Loucy (cell line): ENCODE measurements at regions not wholly inside any gene's neighbourhood (a gene's known extent, or its start where the extent isn't known, plus 50 kb on each side); places are given as distances from the start of the nearest gene placed in this dataset.

ENCODE experiments used
- H2AFZ ChIP-seq: fragments of 200-600 bp; sonication (generic); 2 replicates; pipeline ENCODE4 v1.6.0; 2016; ENCODE audit warnings: antibody characterized with exemption, mild to moderate bottlenecking, low read length, moderate library complexity
- H3F3A ChIP-seq: fragments of 200-600 bp; 2 replicates; pipeline ENCODE4 v1.6.0; 2016; ENCODE audit warnings: antibody characterized with exemption, low read depth, mild to moderate bottlenecking
- H3K27me3 ChIP-seq: fragments of 200-600 bp; sonication (generic); 2 replicates; pipeline ENCODE4 v1.6.1; 2014; ENCODE audit warnings: low read length, mild to moderate bottlenecking; ENCODE audit not compliant: insufficient read depth, poor library complexity, severe bottlenecking
- H3K36me3 ChIP-seq: fragments of 200-600 bp; sonication (generic); 2 replicates; pipeline ENCODE4 v1.6.1; 2016; ENCODE audit warnings: low read length; ENCODE audit not compliant: insufficient read depth
- H3K4me1 ChIP-seq: fragments of 200-600 bp; sonication (generic); 2 replicates; pipeline ENCODE4 v1.5.1; 2014; ENCODE audit warnings: low read length, mild to moderate bottlenecking; ENCODE audit not compliant: insufficient read depth, poor library complexity, severe bottlenecking
- H3K4me2 ChIP-seq: fragments of 200-600 bp; sonication (generic); 2 replicates; pipeline ENCODE4 v1.6.0; 2014; ENCODE audit warnings: antibody characterized with exemption, low read length, low read depth, mild to moderate bottlenecking; ENCODE audit not compliant: poor library complexity, severe bottlenecking
- H3K4me3 ChIP-seq: fragments of 200-600 bp; sonication (generic); 2 replicates; pipeline ENCODE4 v1.5.1; 2014; ENCODE audit warnings: low read length, mild to moderate bottlenecking, mixed read lengths; ENCODE audit not compliant: poor library complexity, severe bottlenecking
- H3K79me2 ChIP-seq: fragments of 200-600 bp; sonication (generic); 2 replicates; pipeline ENCODE4 v1.6.1; 2014; ENCODE audit warnings: low read length; ENCODE audit not compliant: insufficient read depth
- H3K9ac ChIP-seq: fragments of 200-600 bp; sonication (generic); 2 replicates; pipeline ENCODE4 v1.6.0; 2014; ENCODE audit warnings: mild to moderate bottlenecking, low read depth, low read length, moderate library complexity; ENCODE audit not compliant: poor library complexity, severe bottlenecking
- H3K9me2 ChIP-seq: fragments of 200-600 bp; sonication (generic); replicated peaks from 2 replicates; pipeline ENCODE4 v1.6.1; 2016; ENCODE audit warnings: low read depth, low read length, mixed read lengths
- H3K9me3 ChIP-seq: fragments of 200-600 bp; sonication (generic); 2 replicates; pipeline ENCODE4 v1.6.1; 2014; ENCODE audit warnings: mild to moderate bottlenecking, antibody characterized with exemption, low read length, low read depth; ENCODE audit not compliant: insufficient read depth
- H4K20me1 ChIP-seq: fragments of 200-600 bp; sonication (generic); 2 replicates; pipeline ENCODE4 v1.6.0; 2014; ENCODE audit warnings: antibody characterized with exemption, low read length, mild to moderate bottlenecking; ENCODE audit not compliant: insufficient read depth, poor library complexity, severe bottlenecking
- CTCF ChIP-seq: fragments of 200-600 bp; sonication (generic); conservative IDR thresholded peaks from 2 replicates; pipeline ENCODE4 v1.5.1; 2014; ENCODE audit warnings: mild to moderate bottlenecking, antibody characterized with exemption, low read length
- EZH2phosphoT487 ChIP-seq: fragments of 200-600 bp; IDR thresholded peaks from 2 replicates; pipeline ENCODE4 v1.6.1; 2018; ENCODE audit warnings: antibody characterized with exemption, mild to moderate bottlenecking, moderate library complexity, borderline replicate concordance

GRCh38 chr7:112869111-112869774 lies 79.0 kb upstream of the TMEM168 start:
- Histone ChIP-seq H4K20me1 (peaks cover 14% of the 10 kb centered on the region), H3K4me1 (no peaks in the 10 kb centered on the region), H3K9ac (no peak overlapping the region), H3K36me3 (peaks cover 7% of the 10 kb centered on the region; the same call in 1 of the 2 replicates), H3K4me3 (no peak overlapping the region), H3F3A (no peaks in the 10 kb centered on the region), H2AFZ (no peak overlapping the region), H3K9me2 (no peaks in the 10 kb centered on the region), H3K9me3 (no peaks in the 10 kb centered on the region), H3K79me2 (peaks cover 57% of the 10 kb centered on the region), H3K4me2 (no peak overlapping the region), H3K27me3 (no peaks in the 10 kb centered on the region)
- TF ChIP-seq CTCF (peak; percentile 99), EZH2phosphoT487 (no peak)

GRCh38 chr7:112868609-112869008 lies 78.4 kb upstream of the TMEM168 start:
- H3K9me2 ChIP-seq: no peaks in the 10 kb centered on the region
- no peak overlapping the region for H3K9ac ChIP-seq
- H3K79me2 ChIP-seq: peaks cover 51% of the 10 kb centered on the region
- no peak overlapping the region for H3K4me2 ChIP-seq
- H3K4me3 ChIP-seq: no peak overlapping the region
- no peaks in the 10 kb centered on the region for H3K4me1 ChIP-seq
- H3K36me3 ChIP-seq: peaks cover 7% of the 10 kb centered on the region; the same call in 1 of the 2 replicates
- no peak for TF ChIP-seq EZH2phosphoT487
- no peaks in the 10 kb centered on the region for H3F3A ChIP-seq
- H3K27me3 ChIP-seq: no peaks in the 10 kb centered on the region
- H2AFZ ChIP-seq: no peak overlapping the region
- H3K9me3 ChIP-seq: no peaks in the 10 kb centered on the region
- peaks cover 10% of the 10 kb centered on the region for H4K20me1 ChIP-seq

GRCh38 chr7:112866424-112866823 lies 76.2 kb upstream of the TMEM168 start:
- H2AFZ ChIP-seq: no peak overlapping the region
- H3K9ac ChIP-seq: no peak overlapping the region
- no peaks in the 10 kb centered on the region for H3K9me2 ChIP-seq
- peaks cover 7% of the 10 kb centered on the region; the same call in 1 of the 2 replicates for H3K36me3 ChIP-seq
- peaks cover 46% of the 10 kb centered on the region for H3K79me2 ChIP-seq
- H3K4me1 ChIP-seq: no peaks in the 10 kb centered on the region
- no peak overlapping the region for H3K4me2 ChIP-seq
- H3K9me3 ChIP-seq: no peaks in the 10 kb centered on the region
- no peak overlapping the region for H3K4me3 ChIP-seq
- H4K20me1 ChIP-seq: peaks cover 10% of the 10 kb centered on the region
- H3F3A ChIP-seq: no peaks in the 10 kb centered on the region
- no peak for TF ChIP-seq EZH2phosphoT487
- TF ChIP-seq CTCF: no peak
- H3K27me3 ChIP-seq: no peaks in the 10 kb centered on the region

GRCh38 chr7:112864380-112864779 lies 74.2 kb upstream of the TMEM168 start:
- Histone ChIP-seq H2AFZ (no peak overlapping the region), H4K20me1 (peaks cover 11% of the 10 kb centered on the region), H3K4me3 (no peak overlapping the region), H3K4me1 (no peaks in the 10 kb centered on the region), H3K36me3 (peaks cover 10% of the 10 kb centered on the region; the same call in 1 of the 2 replicates), H3K9ac (no peak overlapping the region), H3K9me2 (no peaks in the 10 kb centered on the region), H3F3A (no peaks in the 10 kb centered on the region), H3K27me3 (no peaks in the 10 kb centered on the region), H3K4me2 (no peak overlapping the region), H3K79me2 (peaks cover 28% of the 10 kb centered on the region; the same call in 1 of the 2 replicates), H3K9me3 (no peaks in the 10 kb centered on the region)
- TF ChIP-seq EZH2phosphoT487 (no peak), CTCF (no peak)
